ENCODE measurements at regions not wholly inside any gene's neighbourhood (a gene's known extent, or its start where the extent isn't known, plus 50 kb on each side); places are given as distances from the start of the nearest gene placed in this dataset.

DNA sequence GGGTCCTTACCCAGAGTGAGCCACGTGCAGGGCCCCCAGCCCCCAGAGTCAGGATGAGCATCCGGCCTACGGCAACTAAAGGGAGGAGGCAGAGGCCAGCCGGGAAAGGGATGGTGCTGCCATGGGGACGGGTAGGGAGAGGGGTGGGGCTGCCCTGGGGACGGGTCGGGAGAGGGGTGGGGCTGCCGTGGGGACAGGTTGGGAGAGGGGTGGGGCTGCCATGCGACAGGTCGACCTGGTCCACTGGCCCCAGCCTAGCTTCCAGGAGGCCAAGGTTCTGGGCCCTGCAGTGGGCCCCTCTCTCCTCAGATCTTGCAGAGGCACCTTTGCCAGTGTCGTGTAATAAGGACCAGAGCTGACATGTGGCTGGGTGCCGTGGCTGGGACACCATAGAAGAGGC, 187.7 kb downstream of the BRD1 start:
- intact Hi-C loops (cut with DNase I) = no loop called here

DNA sequence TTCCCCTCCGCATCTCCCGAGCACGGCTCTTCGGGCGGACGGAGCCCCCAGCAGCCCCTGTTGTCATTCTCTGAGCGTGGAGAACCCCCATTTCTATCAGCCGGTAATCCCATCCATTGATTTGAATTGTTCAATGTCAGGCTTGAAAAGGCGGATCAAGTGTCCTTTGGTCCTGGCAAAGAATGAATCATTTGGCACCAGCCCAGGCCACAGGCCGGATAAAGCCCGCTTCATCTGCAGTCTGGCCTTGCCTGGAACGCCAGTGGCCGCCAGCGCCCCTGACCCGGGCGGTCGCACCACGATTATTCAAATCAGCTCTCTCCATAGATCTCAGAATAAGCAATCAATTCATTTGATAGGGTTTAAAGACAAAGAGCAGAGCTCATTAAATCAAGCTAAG, 188.9 kb downstream of the BRD1 start:
- WGBS, 3 donors = 50 to 58% (median 54%) methylated on average over 18 of the region's 18 CpGs
- Histone ChIP-seq H3K4me1 (no peaks in the 10 kb centered on the region), H3K4me3 (no peak overlapping the region), H3K27ac (no peak overlapping the region), H3K36me3 (ENCODE audit: insufficient read depth in 1 of 2, low read depth in 1 of 2) (no peaks in the 10 kb centered on the region), H3K27me3 (ENCODE audit: insufficient read depth in 3 of 3, low read length in 2 of 3) (peaks cover 0 to 12% (median 6%) of the 10 kb centered on the region in 3 donors), H3K9me3 (no peaks in the 10 kb centered on the region)
- no peak for DNase-seq
- intact Hi-C loops (cut with DNase I) = no loop called here
- TF ChIP-seq, protein P1, sequence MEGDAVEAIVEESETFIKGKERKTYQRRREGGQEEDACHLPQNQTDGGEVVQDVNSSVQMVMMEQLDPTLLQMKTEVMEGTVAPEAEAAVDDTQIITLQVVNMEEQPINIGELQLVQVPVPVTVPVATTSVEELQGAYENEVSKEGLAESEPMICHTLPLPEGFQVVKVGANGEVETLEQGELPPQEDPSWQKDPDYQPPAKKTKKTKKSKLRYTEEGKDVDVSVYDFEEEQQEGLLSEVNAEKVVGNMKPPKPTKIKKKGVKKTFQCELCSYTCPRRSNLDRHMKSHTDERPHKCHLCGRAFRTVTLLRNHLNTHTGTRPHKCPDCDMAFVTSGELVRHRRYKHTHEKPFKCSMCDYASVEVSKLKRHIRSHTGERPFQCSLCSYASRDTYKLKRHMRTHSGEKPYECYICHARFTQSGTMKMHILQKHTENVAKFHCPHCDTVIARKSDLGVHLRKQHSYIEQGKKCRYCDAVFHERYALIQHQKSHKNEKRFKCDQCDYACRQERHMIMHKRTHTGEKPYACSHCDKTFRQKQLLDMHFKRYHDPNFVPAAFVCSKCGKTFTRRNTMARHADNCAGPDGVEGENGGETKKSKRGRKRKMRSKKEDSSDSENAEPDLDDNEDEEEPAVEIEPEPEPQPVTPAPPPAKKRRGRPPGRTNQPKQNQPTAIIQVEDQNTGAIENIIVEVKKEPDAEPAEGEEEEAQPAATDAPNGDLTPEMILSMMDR (IDR thresholded peaks at IDR 0.05) = no peak
- no peak for ATAC-seq

More for the DNA sequence above, 187.7 kb downstream of the BRD1 start:
- no peak for ATAC-seq
- Histone ChIP-seq H3K4me1 (no peaks in the 10 kb centered on the region), H3K4me3 (no peak overlapping the region), H3K27ac (no peak overlapping the region), H3K9me3 (no peaks in the 10 kb centered on the region), H3K36me3 (ENCODE audit: insufficient read depth in 1 of 2, low read depth in 1 of 2) (no peaks in the 10 kb centered on the region), H3K27me3 (ENCODE audit: insufficient read depth in 3 of 3, low read length in 2 of 3) (peaks cover 0 to 7% (median 3%) of the 10 kb centered on the region in 3 donors)
- WGBS, 3 donors = 69 to 73% (median 72%) methylated on average over 8 to 12 of the region's 12 CpGs
- DNase-seq = no peak
- TF ChIP-seq, protein P1 (IDR thresholded peaks at IDR 0.05) = no peak

DNA sequence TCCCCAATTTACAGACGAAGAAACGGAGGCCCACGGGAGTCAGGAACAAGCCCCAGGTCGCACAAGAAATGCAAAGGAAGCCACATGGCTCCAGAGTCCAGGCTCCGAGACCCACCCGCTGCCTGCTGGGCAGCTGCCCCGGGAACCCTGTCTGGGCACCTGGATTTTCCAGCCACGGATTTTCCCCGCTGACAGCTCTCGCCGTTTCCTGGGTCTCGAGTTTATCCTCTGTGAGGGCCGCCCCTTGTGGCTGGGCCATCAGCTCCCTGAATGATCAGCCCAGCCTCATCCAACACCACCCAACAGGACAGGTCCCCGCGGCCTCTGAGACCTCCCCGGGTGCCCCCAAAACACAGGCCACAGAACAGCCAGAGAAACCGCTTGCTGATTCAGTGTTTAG, 189.7 kb downstream of the BRD1 start:
- intact Hi-C loops (cut with DNase I) = no loop called here
- WGBS, 3 donors = 78 to 81% (median 79%) methylated on average over 17 of the region's 17 CpGs
- DNase-seq (no peak), ATAC-seq (no peak)
- TF ChIP-seq, protein P1 (IDR thresholded peaks at IDR 0.05) = no peak
- no peaks in the 10 kb centered on the region for H3K9me3 ChIP-seq
- H3K27ac ChIP-seq = no peak overlapping the region
- no peaks in the 10 kb centered on the region for H3K4me1 ChIP-seq
- no peak overlapping the region for H3K4me3 ChIP-seq
- H3K36me3 ChIP-seq (ENCODE audit: insufficient read depth in 1 of 2, low read depth in 1 of 2) = no peaks in the 10 kb centered on the region
- H3K27me3 ChIP-seq (ENCODE audit: insufficient read depth in 3 of 3, low read length in 2 of 3) = peaks cover 0 to 12% (median 6%) of the 10 kb centered on the region in 3 donors

DNA sequence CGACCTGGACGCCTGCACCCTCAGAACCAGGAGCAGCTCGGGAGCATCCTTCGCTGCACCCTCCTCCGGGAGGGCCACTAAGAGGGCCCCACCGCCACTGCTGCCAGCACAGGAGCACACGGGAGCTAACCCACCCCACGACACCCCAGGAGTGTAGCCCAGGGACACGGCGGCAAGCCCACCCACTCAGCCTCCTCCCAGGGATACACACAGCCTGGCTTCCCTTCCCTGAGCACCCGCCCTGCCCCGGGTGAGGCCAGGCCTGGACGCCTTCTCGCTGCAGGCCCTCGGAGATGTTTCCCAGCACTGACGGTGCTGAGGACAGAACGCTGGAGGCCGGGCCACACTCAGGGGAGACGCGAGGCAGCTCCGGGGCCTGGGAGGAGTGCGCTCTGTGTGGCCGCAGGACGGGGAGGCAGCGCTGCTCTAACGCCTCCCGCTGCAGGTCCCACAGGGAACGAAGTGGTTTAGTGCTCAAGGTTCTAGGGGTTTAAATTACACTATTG, 190.4 kb downstream of the BRD1 start:
- intact Hi-C loops (cut with DNase I) = no loop called here
- Histone ChIP-seq H3K9me3 (no peaks in the 10 kb centered on the region), H3K4me3 (no peak overlapping the region), H3K27ac (no peak overlapping the region), H3K4me1 (peaks cover under 1% of the 10 kb centered on the region), H3K36me3 (ENCODE audit: insufficient read depth in 1 of 2, low read depth in 1 of 2) (no peaks in the 10 kb centered on the region), H3K27me3 (ENCODE audit: insufficient read depth in 3 of 3, low read length in 2 of 3) (peaks cover 0 to 14% (median 6%) of the 10 kb centered on the region in 3 donors)
- DNase-seq (no peak), ATAC-seq (no peak)
- TF ChIP-seq, protein P1 (IDR thresholded peaks at IDR 0.05) = no peak
- 85 to 90% (median 87%) methylated on average over 27 to 28 of the region's 28 CpGs for WGBS, 3 donors

DNA sequence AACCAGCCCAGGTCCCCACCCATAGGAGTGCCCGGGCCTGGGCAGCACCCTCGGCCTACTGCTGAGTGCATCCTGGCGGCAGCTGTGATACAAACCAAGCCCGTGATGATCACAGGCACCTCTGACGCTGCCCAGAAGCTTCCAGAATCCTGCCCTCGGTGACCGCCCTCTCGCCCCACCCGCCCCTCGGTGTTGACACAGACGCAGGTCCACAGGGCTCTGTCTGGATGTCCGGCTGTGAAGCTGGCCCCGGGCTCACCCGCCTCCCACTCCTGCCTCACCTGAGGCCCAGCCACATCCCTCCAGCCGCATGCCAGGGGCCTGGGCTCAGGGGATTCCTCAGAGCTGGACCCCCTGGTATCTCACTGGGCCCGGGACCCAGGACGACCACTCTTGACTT, 191.0 kb downstream of the BRD1 start:
- TF ChIP-seq, protein P1 (IDR thresholded peaks at IDR 0.05) = no peak
- Histone ChIP-seq H3K36me3 (ENCODE audit: insufficient read depth in 1 of 2, low read depth in 1 of 2) (no peaks in the 10 kb centered on the region), H3K4me1 (peaks cover 5% of the 10 kb centered on the region), H3K27ac (no peak overlapping the region), H3K27me3 (ENCODE audit: insufficient read depth in 3 of 3, low read length in 2 of 3) (peaks cover 0 to 19% (median 4%) of the 10 kb centered on the region in 3 donors), H3K4me3 (no peak overlapping the region), H3K9me3 (no peaks in the 10 kb centered on the region)
- DNase-seq (no peak), ATAC-seq (no peak)
- WGBS, 3 donors = 81 to 90% (median 87%) methylated on average over 15 to 17 of the region's 17 CpGs
- intact Hi-C loops (cut with DNase I) = no loop called here

All from psoas muscle (tissue), 7 donors.